HG02798 (cell line): ENCODE measurements at regions not wholly inside any gene's neighbourhood (a gene's known extent, or its start where the extent isn't known, plus 50 kb on each side); places are given as distances from the start of the nearest gene placed in this dataset.
"Not testable (repeated sequence)": the region's sequence is repeated elsewhere in the genome, so short reads cannot be mapped to it uniquely, and the experiment has no call there.

Experiments
- ATAC-seq: cut with Tn5 transposase; IDR thresholded peaks from one replicate; pipeline ENCODE4 v1.9.1; 2021; ENCODE audit warnings: mild to moderate bottlenecking; ENCODE audit not compliant: unreplicated experiment, poor library complexity

DNA sequence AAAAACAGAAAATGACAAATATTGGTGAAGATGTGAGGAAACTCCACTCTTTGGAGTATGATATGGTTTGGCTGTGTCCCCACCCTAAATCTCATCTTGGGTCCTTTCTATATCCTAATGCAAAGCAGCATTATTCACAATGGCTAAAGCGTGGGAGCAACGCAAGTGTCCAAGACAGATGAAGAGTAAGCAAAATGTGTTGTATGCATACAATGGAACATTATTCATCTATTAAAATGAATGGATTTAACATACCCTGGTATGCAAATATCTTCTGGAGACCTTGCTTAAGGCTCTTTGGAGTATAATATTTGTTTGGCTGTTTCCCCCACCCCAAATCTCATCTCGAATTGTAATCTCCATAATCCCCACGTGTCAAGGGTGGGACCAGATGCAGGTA lies 839.8 kb upstream of the POM121L12 start:
- ATAC-seq: no peak

DNA sequence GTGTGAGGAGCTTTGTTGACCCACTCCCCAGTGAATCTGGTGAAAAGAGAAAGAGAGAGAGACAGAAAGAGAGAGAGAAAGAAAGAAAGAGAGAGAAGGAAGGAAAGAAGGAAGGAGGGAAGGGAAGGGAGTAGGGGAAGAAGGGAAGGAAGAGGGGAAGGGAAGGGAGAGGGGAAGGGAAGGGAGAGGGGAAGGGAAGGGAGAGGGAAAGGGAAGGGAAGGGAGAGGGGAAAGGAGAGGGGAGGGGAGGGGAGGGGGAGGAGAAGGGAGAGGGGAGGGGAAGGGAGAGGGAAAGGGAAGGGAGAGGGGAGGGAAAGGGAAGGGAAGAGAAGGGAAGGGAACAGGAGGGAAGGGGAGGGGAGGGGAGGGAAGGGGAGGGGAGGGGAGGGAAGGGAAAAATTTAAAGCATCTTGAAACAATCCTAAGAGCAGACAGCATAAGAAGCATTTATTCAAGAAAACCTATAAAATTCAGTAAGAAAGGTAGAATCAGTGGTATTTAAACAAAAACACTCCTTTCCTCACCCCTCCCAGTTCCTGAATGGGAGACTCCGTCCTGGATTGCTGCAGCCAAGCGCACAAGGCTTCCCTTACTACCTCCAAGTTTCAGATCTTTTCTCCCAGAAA lies 846.2 kb upstream of the POM121L12 start:
- ATAC-seq: no peak

DNA sequence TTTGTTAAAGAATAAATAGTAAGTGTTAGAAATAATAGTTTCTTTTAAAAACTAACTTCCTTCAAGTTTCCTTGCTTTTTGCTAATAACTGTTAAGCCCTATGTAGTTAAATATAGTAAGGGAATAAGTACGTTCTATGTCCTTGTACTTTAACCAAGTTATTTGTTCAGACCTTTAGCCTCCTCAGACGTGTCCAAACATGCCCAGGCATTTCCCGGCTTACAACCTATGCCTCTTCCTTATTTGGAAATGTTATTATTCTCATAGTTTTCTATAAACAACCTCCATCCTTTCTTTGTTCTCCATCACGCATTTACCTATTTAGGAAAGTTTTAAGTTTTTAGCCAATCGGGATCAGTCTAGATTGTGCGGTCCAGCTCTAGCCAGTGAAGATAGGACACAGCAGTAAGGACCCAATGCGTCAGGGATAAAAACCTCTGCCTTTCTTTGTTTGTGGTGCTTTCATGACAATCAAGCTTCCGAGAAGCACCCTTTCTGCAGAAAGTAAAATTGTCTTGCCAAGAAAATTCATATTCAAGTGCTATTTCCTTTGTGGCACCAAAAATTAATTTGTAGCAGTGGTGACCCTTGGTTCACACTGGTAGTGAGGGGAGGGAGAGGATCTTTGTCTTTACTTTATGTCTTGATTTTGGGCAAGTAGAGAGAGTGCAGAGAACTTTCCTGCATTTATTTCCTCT lies 851.3 kb upstream of the POM121L12 start:
- ATAC-seq: no peak

- ATAC-seq: no peak
Measured at GRCh38 chr7:52179934-52180333, 855.5 kb upstream of the POM121L12 start.

DNA sequence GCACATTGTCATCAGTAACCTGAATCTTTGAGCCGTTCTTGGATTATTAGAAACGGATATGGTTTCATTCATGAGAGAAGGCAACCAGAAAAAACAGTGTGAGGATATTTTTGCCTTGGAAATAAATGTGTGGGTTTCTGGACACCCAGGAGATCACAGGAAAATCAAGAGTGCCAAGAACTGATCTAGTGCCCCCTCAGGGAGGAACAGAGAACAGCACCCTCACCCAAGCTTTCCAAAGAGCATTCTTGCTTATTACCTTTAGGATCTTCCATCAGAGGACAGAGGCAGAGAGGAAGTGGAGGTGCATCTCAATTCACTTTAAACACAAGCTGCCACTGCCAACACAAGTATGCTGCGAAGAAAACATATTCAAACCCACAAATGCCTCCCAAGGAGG lies 851.5 kb upstream of the COBL start:
- no peak for ATAC-seq

- no peak for ATAC-seq
Measured at GRCh38 chr7:52163311-52163710, 846.7 kb upstream of the COBL start.

DNA sequence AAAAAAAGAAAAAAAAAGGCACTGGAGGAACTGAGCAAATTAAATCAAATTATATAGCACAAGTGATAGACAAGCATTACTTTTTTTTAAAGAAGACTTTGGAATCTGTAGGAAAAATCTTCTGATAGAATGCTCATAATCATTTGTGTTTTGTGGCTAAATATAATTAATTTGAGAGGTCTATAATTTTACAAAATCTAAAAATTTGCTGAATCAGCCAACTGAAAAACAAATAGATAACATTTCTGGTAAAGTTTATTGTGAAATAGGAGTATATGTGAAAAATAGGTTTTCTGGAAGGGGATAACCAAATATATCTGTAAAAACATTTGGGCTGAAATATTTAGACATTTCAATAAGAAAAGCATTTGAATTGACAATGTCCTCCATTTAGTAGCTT lies 844.9 kb upstream of the COBL start:
- no peak for ATAC-seq

GRCh38 chr7:52159421-52159820 lies 842.8 kb upstream of the COBL start:
- not testable (repeated sequence) for ATAC-seq

GRCh38 chr7:52154382-52154781 lies 837.8 kb upstream of the COBL start:
- no peak for ATAC-seq

DNA sequence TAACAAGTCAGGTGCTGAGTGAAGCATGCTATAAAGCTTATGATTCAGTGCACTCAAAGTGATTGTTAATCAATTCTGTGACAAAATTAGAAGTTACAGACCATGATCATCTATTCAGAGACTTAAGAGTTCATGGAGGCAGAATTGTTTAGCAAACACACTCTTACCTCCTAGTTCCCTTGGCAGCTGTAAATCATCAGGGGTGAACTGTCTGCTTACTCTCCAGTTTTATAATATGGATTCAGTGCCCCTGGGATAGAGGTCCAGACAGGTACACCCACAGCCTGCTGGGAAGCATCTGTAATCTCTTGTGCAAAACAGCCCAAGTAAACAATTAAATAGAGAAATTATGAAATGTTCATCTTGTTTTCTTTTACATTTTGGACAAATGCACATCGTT lies 835.0 kb upstream of the COBL start:
- no peak for ATAC-seq

- ATAC-seq: no peak
Measured at GRCh38 chr7:52150952-52151351, 834.3 kb upstream of the COBL start.

- ATAC-seq: no peak
Measured at GRCh38 chr7:52146871-52147634, 830.4 kb upstream of the COBL start.

DNA sequence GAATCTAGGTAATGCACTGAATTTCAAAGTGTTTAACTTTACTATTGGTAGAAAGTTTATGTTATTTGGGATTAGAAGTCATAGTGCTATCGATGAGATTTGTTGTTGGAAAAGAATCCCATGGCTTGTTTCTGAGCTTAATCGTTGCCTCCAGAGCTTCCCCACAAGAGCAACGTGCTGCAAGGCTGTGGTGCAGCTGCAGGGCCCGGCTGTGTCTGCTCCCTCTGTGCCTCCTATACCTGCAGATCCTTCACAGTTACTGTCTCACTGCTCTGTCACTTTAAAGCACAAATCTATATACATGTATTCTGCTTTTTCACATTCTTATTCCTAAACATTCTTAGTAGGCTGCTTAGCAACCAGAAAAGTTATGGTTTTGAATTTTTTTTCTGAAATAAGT lies 826.6 kb upstream of the COBL start:
- no peak for ATAC-seq

- no peak for ATAC-seq
Measured at GRCh38 chr7:52140851-52141250, 824.2 kb upstream of the COBL start.

- ATAC-seq: no peak
Measured at GRCh38 chr7:52135403-52135802, 818.8 kb upstream of the COBL start.

DNA sequence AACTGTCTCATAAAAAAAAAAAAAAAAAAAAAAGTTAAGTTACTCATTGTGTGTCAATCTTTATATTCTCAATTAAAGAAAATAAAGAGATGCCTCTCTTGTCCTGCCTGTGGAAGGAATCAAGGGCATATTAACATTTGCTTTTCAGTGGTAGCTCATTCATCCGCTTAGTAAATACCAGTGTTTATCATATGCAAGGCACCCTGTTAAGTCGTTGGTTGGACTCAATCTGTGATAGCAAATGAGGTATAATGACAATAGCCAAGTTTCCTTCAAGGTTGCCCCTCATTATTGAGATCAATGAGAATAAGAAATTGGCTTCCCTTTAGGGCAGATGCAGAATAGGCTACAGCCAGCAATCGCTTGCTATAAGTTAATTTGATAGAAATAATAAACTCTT lies 812.7 kb upstream of the COBL start:
- ATAC-seq: no peak

- no peak for ATAC-seq
Measured at GRCh38 chr7:52120912-52121311, 804.3 kb upstream of the COBL start.

GRCh38 chr7:52119537-52119936 lies 802.9 kb upstream of the COBL start:
- no peak for ATAC-seq

DNA sequence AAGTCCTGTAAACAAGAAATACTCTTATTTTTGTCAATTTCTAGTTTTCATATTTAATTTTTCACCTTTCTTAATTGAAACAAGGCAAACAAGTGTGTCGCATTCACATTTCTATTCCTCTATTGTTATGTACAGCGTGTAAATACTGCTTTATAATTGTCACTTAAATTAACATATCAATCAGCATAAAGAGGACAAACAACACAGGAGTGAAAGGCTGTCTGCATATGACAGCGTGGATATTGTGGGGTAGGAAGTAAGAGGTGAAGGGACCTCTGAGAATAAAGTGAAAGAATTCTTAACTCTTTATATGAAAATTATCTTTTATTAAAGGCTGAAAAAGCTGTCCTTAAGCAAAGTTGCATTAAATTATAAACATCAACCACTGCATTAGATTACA lies 797.9 kb upstream of the COBL start:
- no peak for ATAC-seq

DNA sequence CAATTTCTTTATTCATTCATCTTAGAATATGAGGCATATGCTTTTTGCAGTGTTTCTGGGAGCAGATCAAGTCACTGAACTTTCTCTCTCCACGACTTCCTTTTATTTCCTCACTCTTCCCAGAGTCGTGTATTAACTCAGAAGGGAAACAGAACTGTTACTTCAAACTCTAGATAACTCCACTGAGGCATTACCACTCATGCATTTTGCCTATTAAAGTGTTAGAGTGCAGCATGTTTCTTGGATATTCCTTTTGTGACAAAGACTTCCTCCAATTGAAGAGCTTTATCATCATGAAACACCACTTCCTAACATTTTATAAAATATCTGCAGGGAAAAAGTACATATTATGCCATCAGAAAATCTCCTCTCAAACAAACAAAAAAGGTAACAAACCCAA lies 797.4 kb upstream of the COBL start:
- no peak for ATAC-seq

DNA sequence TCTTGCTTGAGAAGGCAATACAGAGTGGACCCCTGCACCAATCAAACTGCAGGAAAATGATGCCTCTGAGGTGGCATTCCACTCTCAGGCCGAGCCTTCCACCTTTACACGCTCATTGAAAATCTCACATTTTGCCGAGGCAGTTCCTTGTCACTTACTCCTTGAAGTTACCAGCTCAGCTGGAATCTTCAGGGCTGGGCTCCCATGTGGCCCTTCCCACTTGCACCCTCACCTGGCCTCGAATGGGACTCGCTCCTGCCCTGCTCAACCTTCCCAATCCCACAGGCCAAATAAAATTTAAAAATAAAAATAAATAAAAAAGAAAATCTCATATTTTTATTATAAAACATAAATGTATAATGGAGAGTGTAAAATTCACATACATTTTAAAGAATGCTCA lies 790.7 kb upstream of the COBL start:
- ATAC-seq: no peak

DNA sequence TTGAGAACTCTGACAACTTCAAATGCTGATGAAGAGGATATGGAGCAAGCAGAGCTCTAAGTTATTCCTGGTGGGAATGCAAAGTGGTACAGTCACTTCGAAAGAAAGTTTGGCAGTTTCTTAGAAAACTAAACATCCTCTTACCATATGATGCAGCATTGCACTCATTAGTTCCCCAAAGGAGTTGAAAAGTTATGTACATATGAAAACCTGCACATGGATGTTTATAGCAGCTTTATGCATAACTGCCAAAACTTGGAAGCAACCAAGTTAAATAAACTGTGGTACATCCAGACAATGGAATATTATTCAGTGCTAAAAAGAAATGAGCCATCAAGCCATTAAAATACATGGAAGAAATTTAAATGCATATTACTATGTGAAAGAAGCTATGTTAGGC lies 779.3 kb upstream of the COBL start:
- no peak for ATAC-seq
